ENCODE measurements at regions not wholly inside any gene's neighbourhood (a gene's known extent, or its start where the extent isn't known, plus 50 kb on each side); places are given as distances from the start of the nearest gene placed in this dataset.
A peak's percentile ranks its signal among the peaks of the same experiment; 100 is the strongest.

DNA sequence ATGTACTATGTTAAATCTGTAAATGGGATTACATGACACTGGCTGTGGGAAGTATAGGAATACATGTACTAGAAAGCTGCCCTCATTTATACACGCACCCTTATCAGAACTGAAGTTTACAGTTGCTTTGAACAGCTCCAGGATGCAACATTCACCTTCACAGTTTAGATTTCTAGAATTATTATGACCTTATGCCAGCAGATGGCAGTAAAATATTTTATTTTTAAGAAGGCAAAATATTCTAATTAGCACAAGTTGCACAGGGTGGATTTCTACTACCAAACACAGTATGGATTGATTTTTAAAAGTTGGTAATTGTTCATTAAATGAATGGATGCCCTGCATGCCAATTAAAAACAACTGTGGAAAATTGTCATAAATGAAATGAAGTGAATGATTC, 670.4 kb downstream of the KCNJ3 start:
- Mint-ChIP-seq H3K36me3 (ENCODE audit: low read depth) (no peaks in the 10 kb centered on the region), H3K27me3 (ENCODE audit: insufficient read depth) (no peaks in the 10 kb centered on the region), H3K27ac (no peak overlapping the region), H3K9me3 (no peaks in the 10 kb centered on the region), H3K4me1 (no peaks in the 10 kb centered on the region), H3K4me3 (no peak overlapping the region)
- Histone ChIP-seq H3K4me1 (ENCODE audit: control insufficient read depth, insufficient read depth, low read length) (no peaks in the 10 kb centered on the region), H3K36me3 (ENCODE audit: control insufficient read depth, insufficient read depth, low read length) (no peaks in the 10 kb centered on the region), H3K9ac (ENCODE audit: extremely low read depth, low read length, poor library complexity, severe bottlenecking) (no peak overlapping the region), H3K9me3 (ENCODE audit: control insufficient read depth, low read length) (no peaks in the 10 kb centered on the region), H3K27ac (ENCODE audit: low read depth, low read length) (no peak overlapping the region), H3K4me3 (ENCODE audit: low read length) (no peak overlapping the region), H3K27me3 (ENCODE audit: control insufficient read depth, insufficient read depth, low read length, poor library complexity, severe bottlenecking) (no peaks in the 10 kb centered on the region)
- peak; percentile 56 for TF ChIP-seq CTCF (conservative IDR thresholded peaks at IDR 0.05)
- WGBS, 2 experiments (ENCODE audit: insufficient coverage in 1 of 2, insufficient read length in 1 of 2) = 90% methylated on average over 1 of the region's 1 CpG; no CpG with 5 or more reads in 1 of the 2 experiments
- DNase-seq = no peak

DNA sequence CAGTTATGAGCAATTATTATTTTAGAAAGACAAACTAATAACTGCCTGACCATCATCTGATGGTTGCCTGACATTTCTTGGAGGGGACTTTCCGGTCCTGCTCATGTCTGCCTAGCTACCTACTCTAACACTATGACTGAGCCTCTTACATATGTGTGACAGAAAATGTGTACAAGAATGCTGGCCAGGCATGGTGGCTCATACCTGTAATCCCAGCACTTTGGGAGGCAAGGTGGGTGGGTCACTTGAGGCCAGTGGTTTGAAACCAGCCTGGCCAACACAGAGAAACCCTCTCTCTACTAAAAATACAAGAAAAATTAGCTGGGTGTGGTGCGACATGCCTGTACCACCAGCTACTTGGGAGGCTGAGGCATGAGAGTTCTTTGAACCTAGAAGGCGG, 666.3 kb downstream of the KCNJ3 start:
- H3K27ac ChIP-seq (ENCODE audit: low read depth, low read length) = no peak overlapping the region
- WGBS, 2 experiments (ENCODE audit: insufficient coverage in 1 of 2, insufficient read length in 1 of 2) = 92 to 96% methylated on average over 2 to 3 of the region's 3 CpGs
- H3K27me3 ChIP-seq (ENCODE audit: control insufficient read depth, insufficient read depth, low read length, poor library complexity, severe bottlenecking) = no peaks in the 10 kb centered on the region
- no peak for TF ChIP-seq CTCF (conservative IDR thresholded peaks at IDR 0.05)
- DNase-seq = no peak
- no peak overlapping the region for H3K4me3 ChIP-seq (ENCODE audit: low read length)
- no peak overlapping the region for H3K4me3 Mint-ChIP-seq
- H3K36me3 ChIP-seq (ENCODE audit: control insufficient read depth, insufficient read depth, low read length) = no peaks in the 10 kb centered on the region
- H3K9me3 ChIP-seq (ENCODE audit: control insufficient read depth, low read length) = no peaks in the 10 kb centered on the region
- no peaks in the 10 kb centered on the region for H3K4me1 ChIP-seq (ENCODE audit: control insufficient read depth, insufficient read depth, low read length)
- H3K9me3 Mint-ChIP-seq = no peaks in the 10 kb centered on the region
- no peaks in the 10 kb centered on the region for H3K27me3 Mint-ChIP-seq (ENCODE audit: insufficient read depth)
- H3K27ac Mint-ChIP-seq = no peak overlapping the region
- H3K9ac ChIP-seq (ENCODE audit: extremely low read depth, low read length, poor library complexity, severe bottlenecking) = no peak overlapping the region
- no peaks in the 10 kb centered on the region for H3K36me3 Mint-ChIP-seq (ENCODE audit: low read depth)
- H3K4me1 Mint-ChIP-seq = no peaks in the 10 kb centered on the region

DNA sequence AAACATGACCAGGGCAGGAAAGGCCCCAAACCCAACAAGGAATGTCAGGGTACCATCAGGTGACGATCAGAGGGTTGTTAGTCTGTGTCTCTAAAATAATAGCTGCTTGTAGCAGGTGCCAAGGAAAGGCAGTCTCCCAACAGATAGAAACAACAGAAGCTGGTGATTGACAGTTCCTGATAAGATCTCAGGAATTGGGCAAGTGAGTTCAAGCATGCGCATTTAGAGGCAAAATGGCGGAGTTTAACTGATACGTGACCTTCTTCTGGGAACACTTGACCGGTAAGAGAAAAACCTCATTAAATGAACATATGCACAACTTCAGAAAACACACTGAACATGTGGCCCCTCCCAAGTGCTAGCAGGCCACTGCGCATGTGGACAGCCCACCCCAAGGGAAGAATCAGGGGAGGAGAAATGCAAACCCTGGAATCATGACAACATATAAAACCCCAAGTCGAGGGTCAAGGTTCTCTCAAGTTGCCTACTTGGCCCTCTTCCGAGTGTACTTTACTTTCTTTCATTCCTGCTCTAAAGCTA, 664.9 kb downstream of the KCNJ3 start:
- H3K9me3 Mint-ChIP-seq = no peaks in the 10 kb centered on the region
- H3K4me3 Mint-ChIP-seq = no peak overlapping the region
- no peak overlapping the region for H3K9ac ChIP-seq (ENCODE audit: extremely low read depth, low read length, poor library complexity, severe bottlenecking)
- H3K27ac ChIP-seq (ENCODE audit: low read depth, low read length) = no peak overlapping the region
- no peak overlapping the region for H3K27ac Mint-ChIP-seq
- 95 to 100% methylated on average over 3 to 8 of the region's 8 CpGs for WGBS, 2 experiments (ENCODE audit: insufficient coverage in 1 of 2, insufficient read length in 1 of 2)
- no peak for TF ChIP-seq CTCF (conservative IDR thresholded peaks at IDR 0.05)
- H3K4me1 Mint-ChIP-seq = no peaks in the 10 kb centered on the region
- no peak for DNase-seq
- H3K4me1 ChIP-seq (ENCODE audit: control insufficient read depth, insufficient read depth, low read length) = no peaks in the 10 kb centered on the region
- no peak overlapping the region for H3K4me3 ChIP-seq (ENCODE audit: low read length)
- H3K36me3 Mint-ChIP-seq (ENCODE audit: low read depth) = no peaks in the 10 kb centered on the region
- no peaks in the 10 kb centered on the region for H3K27me3 ChIP-seq (ENCODE audit: control insufficient read depth, insufficient read depth, low read length, poor library complexity, severe bottlenecking)
- H3K36me3 ChIP-seq (ENCODE audit: control insufficient read depth, insufficient read depth, low read length) = no peaks in the 10 kb centered on the region
- no peaks in the 10 kb centered on the region for H3K27me3 Mint-ChIP-seq (ENCODE audit: insufficient read depth)
- H3K9me3 ChIP-seq (ENCODE audit: control insufficient read depth, low read length) = no peaks in the 10 kb centered on the region

Data from endodermal cell (in vitro differentiated cells).